OCI-LY7 (cell line): ENCODE measurements at regions not wholly inside any gene's neighbourhood (a gene's known extent, or its start where the extent isn't known, plus 50 kb on each side); places are given as distances from the start of the nearest gene placed in this dataset.

ENCODE experiments used
- CTCF ChIP-seq: fragments of 200-600 bp; sonication (generic); conservative IDR thresholded peaks from 2 replicates; pipeline ENCODE4 v1.5.1; 2014; ENCODE audit warnings: mild to moderate bottlenecking, antibody characterized with exemption, low read length, moderate library complexity, mixed read lengths
- EZH2phosphoT487 ChIP-seq: fragments of 200-600 bp; sonication (generic); IDR thresholded peaks from 2 replicates; pipeline ENCODE4 v1.6.1; 2018; ENCODE audit warnings: low read depth, borderline replicate concordance, mild to moderate bottlenecking, mixed run types, antibody characterized with exemption, low read length, moderate library complexity, mixed read lengths

DNA sequence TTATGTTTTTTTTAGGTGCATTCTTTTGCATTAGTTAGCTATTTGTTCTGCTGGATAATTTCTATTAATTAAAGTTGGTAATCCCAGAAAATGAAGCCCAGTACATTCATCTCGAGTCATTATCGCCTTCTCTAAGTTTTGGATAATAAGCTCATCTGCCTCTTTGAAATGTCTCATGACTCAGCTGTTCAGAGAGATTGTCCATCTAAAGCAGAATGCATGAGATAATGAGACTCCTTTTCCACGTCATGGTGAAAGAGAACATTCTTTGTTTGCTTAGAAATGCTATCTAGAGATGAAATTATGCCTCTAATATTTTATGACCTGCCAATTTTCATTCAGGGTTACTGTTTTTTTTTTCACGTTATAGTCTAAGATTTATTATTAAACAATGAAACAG, 374.7 kb upstream of the GOLIM4 start:
- TF ChIP-seq CTCF (no peak), EZH2phosphoT487 (no peak)
